Epithelial cell of prostate (primary cell): ENCODE measurements at regions not wholly inside any gene's neighbourhood (a gene's known extent, or its start where the extent isn't known, plus 50 kb on each side); places are given as distances from the start of the nearest gene placed in this dataset.
"Not testable (repeated sequence)": the region's sequence is repeated elsewhere in the genome, so short reads cannot be mapped to it uniquely, and the experiment has no call there.

Experiments
- DNase-seq: peaks from one replicate; pipeline ENCODE4 v3.0.0-alpha.2; 2011; ENCODE audit warnings: low read depth, low spot score
- H3K27ac ChIP-seq: fragments of 450-650 bp; 2 replicates; pipeline ENCODE4 v1.5.1; 2017; ENCODE audit warnings: mild to moderate bottlenecking

- no peak for DNase-seq
- H3K27ac ChIP-seq, result no peak overlapping the region
Measured at GRCh38 chr2:44083054-44083453, 85.6 kb upstream of the PPM1B start.

DNA sequence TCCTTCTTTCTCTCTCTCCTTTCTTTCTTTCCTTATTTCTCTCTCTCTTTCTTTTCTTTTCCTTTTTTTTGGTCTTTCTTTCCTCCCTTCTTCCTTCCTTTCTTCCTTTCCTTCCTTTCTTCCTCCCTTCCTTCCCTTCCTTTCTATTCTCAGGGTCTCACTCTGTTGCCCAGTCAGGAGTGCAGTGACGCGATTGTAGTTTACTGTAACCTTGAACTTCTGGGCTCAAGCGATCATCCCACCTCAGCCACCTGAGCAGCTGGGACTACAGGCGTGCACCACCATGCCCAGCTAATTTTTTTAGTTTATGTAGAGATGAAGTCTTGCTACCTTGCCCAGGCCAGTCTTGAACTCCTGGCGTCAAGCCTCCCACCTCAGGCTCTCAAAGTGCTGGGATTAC, 83.8 kb upstream of the PPM1B start:
- DNase-seq, result no peak
- H3K27ac ChIP-seq, result no peak overlapping the region

GRCh38 chr2:44086629-44087028, 82.0 kb upstream of the PPM1B start:
- no peak overlapping the region for H3K27ac ChIP-seq
- DNase-seq, result no peak

GRCh38 chr2:44087036-44087713, 81.5 kb upstream of the PPM1B start:
- H3K27ac ChIP-seq, result no peak overlapping the region
- DNase-seq, result no peak

GRCh38 chr2:44087714-44088092, 81.0 kb upstream of the PPM1B start:
- no peak for DNase-seq
- no peak overlapping the region for H3K27ac ChIP-seq

DNA sequence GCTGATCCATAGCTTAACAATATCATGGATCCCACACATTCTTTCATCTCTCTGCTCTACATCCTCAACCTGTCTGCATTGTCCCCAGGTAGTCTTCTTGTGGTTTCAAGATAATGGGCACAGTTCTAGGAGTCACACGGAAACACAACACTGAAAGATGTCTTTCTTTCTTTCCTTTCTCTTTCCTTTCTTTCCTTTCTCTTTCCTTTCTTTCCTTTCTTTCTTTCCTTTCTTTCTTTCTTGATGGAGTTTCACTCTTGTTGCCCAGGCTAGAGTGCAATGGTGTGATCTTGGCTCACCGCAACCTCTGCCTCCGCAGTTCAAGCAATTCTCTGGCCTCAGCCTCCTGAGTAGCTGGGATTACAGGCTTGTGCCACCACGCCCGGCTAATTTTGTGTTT, 76.2 kb upstream of the PPM1B start:
- not testable (repeated sequence) for DNase-seq, H3K27ac ChIP-seq

GRCh38 chr2:44093970-44094369, 74.7 kb upstream of the PPM1B start:
- H3K27ac ChIP-seq, result no peak overlapping the region
- DNase-seq, result no peak

DNA sequence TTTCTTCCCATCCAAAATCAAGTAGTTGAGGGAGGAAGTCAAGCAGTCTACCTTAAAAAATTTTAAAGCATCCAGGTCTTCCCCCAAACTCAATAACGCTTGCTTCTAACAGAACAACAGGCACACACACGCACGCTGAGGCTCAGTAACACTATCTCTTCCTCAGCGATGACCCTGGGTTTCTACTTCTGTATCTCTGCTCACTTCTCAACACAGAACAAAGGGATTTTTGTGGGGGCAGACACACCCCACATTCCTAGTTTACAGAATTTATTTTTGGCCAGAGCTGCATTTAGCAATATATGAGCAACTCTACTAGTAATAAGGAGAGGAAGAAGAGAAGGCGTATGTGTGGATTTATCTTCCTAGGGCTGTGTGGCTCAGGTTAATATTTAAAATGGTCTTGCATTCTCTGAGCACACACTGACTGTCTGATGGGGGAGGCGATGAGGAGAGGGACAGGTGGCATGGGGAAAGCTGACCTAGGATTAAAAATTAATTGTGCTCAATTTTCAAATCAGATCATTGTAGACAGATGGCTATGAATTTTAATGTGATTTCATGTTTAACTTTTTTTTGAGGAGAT, 71.3 kb upstream of the PPM1B start:
- no peak overlapping the region for H3K27ac ChIP-seq
- no peak for DNase-seq

DNA sequence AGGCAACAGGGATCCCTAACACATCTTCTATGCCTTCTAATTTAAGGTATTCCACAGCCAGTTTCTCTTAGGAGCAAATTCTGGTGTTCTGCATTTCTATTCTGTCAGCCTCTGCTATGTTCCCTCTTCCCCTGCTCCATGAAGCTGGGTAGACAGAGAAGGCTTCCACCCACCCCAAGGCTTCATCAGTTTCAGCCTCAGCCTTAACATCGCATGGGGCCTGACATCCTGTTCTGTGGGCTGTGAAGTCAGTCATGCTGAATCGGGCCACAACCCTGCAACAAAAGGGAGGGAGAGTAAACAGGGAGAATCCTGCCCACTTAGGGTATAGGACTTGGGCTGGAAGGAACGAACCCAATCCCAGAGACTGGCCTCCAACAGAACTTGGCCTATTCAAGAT, 70.6 kb upstream of the PPM1B start:
- H3K27ac ChIP-seq, result no peak overlapping the region
- no peak for DNase-seq

- H3K27ac ChIP-seq, result no peak overlapping the region
- no peak for DNase-seq
Measured at GRCh38 chr2:44098891-44099290, 69.8 kb upstream of the PPM1B start.

DNA sequence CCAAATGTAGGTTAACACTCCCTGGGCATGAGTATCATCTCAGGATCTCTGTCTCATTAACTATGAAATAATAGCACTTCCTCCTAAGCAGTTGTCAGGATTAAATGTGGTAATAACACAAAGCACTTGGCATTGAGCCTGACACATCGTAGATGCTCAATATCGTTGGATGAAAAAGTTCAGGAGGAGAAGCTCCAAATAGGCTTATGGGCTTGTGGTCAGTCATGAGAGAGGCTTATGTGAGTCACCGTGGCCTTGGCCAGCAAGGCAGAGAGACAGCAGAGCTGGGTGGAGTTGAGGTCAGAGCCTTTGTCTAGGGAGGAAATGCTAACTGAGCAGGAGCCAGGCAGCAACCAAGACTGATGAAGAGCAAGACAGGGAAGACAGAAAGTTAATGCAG, 68.3 kb upstream of the PPM1B start:
- peak; percentile 45 for DNase-seq
- no peak overlapping the region for H3K27ac ChIP-seq

DNA sequence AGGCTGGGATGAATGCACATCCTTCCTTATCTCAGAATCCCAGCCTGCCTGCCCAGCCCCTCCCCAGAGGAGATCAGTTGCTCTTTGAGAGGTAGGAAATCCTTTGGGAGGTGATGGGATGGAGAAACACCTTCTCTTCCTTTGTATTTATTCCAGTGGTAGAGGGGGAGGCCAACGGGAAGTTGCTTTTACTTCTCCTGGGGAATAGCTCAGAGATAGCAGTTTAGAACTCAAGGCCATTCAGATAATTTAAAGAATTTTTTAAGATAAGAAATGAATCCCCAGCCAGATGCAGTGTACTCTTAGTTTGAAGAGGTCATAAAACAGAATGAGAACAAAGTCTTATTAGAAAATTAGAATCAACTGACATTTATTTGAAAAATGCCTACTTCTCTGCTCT, 67.4 kb upstream of the PPM1B start:
- no peak for DNase-seq
- H3K27ac ChIP-seq, result no peak overlapping the region

DNA sequence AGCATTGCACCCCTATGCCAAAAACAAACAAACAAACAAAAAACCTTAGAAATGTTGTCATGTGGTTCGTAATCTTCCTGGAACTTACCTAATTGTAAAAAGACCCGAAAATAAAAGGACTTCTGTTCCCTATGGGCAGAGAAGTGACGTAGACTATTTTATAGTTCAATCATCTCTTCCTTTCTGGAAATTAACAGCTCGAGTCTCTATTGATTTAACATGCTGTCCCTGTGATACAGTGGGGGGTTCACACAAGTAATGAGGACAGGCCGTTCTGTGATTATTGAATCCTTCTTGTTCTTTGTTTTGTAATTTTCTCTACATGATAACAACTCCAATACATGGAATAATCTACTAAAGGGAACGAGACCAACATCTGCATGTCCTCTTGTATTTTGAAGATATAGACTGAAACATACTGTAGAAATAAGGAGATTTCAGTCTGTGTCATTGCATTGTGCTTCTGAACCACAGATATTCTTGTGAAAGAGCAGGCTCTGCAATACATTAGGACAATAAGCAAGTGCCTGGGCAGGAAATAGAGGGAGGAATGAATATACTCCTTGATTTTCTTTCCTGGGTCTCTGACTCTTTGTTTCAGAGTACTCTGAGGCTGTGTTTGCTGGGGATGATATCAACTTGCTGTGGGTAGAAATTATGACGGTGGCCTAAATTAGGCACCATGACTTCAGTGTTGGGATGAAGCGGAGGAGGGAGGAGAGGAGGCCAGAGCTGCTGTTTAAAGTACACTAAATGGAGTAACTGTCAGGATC, 65.7 kb upstream of the PPM1B start:
- no peak for DNase-seq
- no peak overlapping the region for H3K27ac ChIP-seq

DNA sequence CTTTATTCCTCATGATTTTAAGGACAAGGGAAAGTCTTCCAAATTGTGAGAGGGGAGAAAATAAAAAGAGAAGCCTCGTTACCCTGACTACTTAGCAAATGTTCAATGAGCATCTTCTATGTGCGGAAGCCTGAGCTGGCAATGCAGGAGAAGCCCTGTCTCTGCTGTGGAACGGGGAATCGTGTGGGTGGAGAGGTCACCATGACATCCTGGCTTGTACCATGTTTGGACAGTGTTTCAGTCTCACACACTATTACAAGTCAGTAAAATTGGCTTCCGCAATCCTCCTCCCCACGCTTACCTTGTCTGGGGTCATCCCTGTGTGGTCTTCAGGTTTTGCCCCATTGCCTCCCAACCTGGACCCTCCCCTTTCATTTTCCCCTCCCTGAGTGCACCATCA, 65.0 kb upstream of the PPM1B start:
- H3K27ac ChIP-seq, result no peak overlapping the region
- DNase-seq, result no peak

DNA sequence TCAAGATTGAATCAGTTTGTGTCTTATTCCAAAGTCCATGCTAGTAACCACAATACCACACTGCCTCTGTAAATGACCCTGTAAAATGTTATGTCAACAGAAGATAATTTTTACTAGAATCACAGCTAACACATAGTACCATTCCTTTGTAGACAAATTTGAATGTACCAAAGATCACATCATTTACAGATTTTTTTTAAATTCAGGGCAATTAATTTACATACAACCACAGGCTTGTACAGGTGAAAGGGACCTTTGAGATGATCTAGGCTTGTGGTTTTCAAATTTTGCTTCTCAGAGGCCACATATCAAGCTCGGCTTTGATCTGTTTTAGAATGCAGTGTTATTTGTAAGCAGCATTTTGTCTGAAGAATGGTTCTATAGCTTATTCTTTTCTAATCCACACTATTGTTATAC, 63.8 kb upstream of the PPM1B start:
- no peak for DNase-seq
- H3K27ac ChIP-seq, result no peak overlapping the region

DNA sequence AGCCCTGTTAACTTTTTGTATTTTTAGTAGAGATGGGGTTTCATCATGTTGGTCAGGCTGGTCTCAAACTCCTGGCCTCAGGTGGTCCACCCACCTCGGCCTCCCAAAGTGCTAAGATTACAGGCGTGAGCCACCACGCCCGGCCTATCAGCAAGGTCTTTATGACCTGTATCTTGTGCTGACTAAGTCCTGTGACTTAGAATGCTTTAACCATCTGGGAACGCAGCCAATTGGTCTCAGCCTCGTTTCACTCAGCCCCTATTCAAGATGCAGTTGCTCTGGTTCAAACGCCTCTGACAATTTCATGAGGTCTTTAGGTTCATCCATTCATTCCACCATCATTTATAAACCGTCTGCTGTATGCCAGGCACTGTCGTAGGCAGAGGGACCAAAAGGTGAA, 62.2 kb upstream of the PPM1B start:
- not testable (repeated sequence) for H3K27ac ChIP-seq, DNase-seq

DNA sequence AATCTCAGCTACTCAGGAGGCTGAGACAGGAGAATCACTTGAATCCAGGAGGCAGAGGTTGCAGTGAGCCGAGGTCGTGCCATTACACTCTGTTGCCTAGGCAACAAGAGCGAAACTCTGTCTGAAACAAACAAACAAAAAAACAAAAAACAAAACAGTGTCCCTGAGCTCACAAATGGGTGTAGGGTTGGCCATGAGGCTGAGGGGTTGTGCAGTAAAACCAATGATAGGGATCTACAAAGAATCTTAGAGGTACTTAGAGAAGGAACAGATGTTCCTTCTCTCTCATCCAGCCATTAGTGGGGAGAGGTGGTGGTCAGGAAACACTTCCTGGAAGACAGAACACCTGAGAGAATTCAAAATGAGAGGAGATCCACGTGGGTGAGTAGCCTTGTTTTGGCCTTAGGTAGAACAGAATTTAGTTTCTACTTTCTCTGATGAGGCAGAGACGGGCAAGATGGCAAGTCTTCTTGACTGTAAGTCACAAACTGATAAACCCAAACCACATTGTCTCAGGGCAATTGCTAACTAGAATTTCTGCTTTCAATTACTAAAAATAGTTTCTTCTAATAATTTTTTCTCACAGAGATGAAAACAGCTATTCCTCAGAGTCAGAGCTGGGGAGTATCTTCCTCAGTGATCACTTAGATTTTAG, 61.5 kb upstream of the PPM1B start:
- no peak overlapping the region for H3K27ac ChIP-seq
- no peak for DNase-seq

DNA sequence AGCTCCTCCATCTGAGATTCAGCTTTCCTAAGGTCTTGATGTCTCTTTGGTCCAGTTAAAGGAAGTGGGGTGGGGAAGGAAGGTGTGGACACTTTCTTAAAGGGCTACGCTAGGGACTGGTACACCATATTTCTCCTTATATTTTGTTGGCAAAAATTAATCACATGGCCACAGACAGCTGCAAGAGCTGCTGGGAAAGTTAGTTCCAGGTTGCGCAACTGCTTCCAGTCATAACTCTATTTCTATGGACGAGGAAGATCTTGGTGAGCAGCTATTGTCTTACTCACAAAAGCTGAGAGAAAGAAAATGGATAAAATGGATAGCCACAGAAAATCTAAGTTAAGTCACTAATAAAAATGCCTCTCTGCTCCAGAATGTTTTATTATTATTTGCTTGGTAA, 60.7 kb upstream of the PPM1B start:
- DNase-seq, result no peak
- H3K27ac ChIP-seq, result no peak overlapping the region

GRCh38 chr2:44109166-44109565, 59.5 kb upstream of the PPM1B start:
- no peak overlapping the region for H3K27ac ChIP-seq

DNA sequence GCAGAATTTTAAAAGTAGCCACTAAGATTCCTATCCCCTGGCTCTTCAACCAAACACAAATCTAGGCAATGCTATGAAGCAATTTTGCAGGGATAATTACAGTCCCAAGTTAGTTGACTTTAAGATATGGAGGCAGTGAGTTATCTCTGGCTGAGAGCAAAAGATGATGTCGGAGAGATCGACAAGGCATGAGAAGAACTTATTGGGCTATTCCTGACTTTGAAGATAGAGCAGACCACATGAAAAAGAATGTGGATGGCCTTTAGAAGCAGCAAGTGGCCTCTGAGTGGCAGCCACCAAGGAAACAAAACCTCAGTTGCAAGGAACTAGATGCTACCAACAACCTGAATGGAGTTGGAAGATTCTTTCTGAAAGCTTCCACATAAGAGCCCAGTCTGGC, 58.2 kb upstream of the PPM1B start:
- no peak overlapping the region for H3K27ac ChIP-seq
- DNase-seq, result no peak

More at GRCh38 chr2:44109166-44109565, 59.5 kb upstream of the PPM1B start:
- no peak for DNase-seq

GRCh38 chr2:44112096-44112495, 56.6 kb upstream of the PPM1B start:
- H3K27ac ChIP-seq, result no peak overlapping the region
- no peak for DNase-seq
